ENCODE measurements at regions not wholly inside any gene's neighbourhood (a gene's known extent, or its start where the extent isn't known, plus 50 kb on each side); places are given as distances from the start of the nearest gene placed in this dataset.

- Mint-ChIP-seq H3K36me3 (no peaks in the 10 kb centered on the region), H3K27me3 (no peaks in the 10 kb centered on the region), H3K9me3 (peaks cover 3 to 4% of the 10 kb centered on the region in 2 donors), H3K4me1 (no peaks in the 10 kb centered on the region), H3K4me3 (no peak overlapping the region), H3K27ac (no peak overlapping the region)
- ATAC-seq (replicated peaks), result no peak
- no peak for DNase-seq
Observed at GRCh38 chr21:27134516-27134915, 167.6 kb upstream of the ADAMTS5 start.

- ATAC-seq (replicated peaks), result no peak
- no peak for DNase-seq
- H3K9me3 Mint-ChIP-seq, result peaks cover 4 to 6% of the 10 kb centered on the region in 2 donors
- H3K27ac Mint-ChIP-seq, result no peak overlapping the region
- no peaks in the 10 kb centered on the region for H3K27me3 Mint-ChIP-seq
- no peak overlapping the region for H3K4me3 Mint-ChIP-seq
- H3K4me1 Mint-ChIP-seq, result no peaks in the 10 kb centered on the region
- no peaks in the 10 kb centered on the region for H3K36me3 Mint-ChIP-seq
Observed at GRCh38 chr21:27132266-27132665, 165.4 kb upstream of the ADAMTS5 start.

- ATAC-seq (replicated peaks) (no peak), DNase-seq (no peak)
- Mint-ChIP-seq H3K27ac (no peak overlapping the region), H3K36me3 (no peaks in the 10 kb centered on the region), H3K4me3 (no peak overlapping the region), H3K27me3 (no peaks in the 10 kb centered on the region), H3K4me1 (no peaks in the 10 kb centered on the region), H3K9me3 (peaks cover 4 to 6% of the 10 kb centered on the region in 2 donors)
Observed at GRCh38 chr21:27130154-27130553, 163.3 kb upstream of the ADAMTS5 start.

GRCh38 chr21:27129694-27130093 is 162.8 kb upstream of the ADAMTS5 start:
- no peaks in the 10 kb centered on the region for H3K4me1 Mint-ChIP-seq
- peaks cover 4 to 6% of the 10 kb centered on the region in 2 donors for H3K9me3 Mint-ChIP-seq
- DNase-seq (no peak), ATAC-seq (replicated peaks) (no peak)
- H3K36me3 Mint-ChIP-seq, result no peaks in the 10 kb centered on the region
- H3K4me3 Mint-ChIP-seq, result no peak overlapping the region
- H3K27me3 Mint-ChIP-seq, result no peaks in the 10 kb centered on the region
- H3K27ac Mint-ChIP-seq, result no peak overlapping the region

GRCh38 chr21:27129215-27129614 is 162.3 kb upstream of the ADAMTS5 start:
- Mint-ChIP-seq H3K27me3 (no peaks in the 10 kb centered on the region), H3K4me1 (no peaks in the 10 kb centered on the region), H3K9me3 (peaks cover 4 to 6% of the 10 kb centered on the region in 2 donors), H3K36me3 (no peaks in the 10 kb centered on the region), H3K27ac (no peak overlapping the region), H3K4me3 (no peak overlapping the region)
- ATAC-seq (replicated peaks) (no peak), DNase-seq (no peak)

GRCh38 chr21:27126140-27126539 is 159.3 kb upstream of the ADAMTS5 start:
- peaks cover 0 to 5% of the 10 kb centered on the region in 2 donors for H3K9me3 Mint-ChIP-seq
- ATAC-seq (replicated peaks), result no peak
- no peaks in the 10 kb centered on the region for H3K27me3 Mint-ChIP-seq
- no peak for DNase-seq
- H3K27ac Mint-ChIP-seq, result no peak overlapping the region
- no peaks in the 10 kb centered on the region for H3K36me3 Mint-ChIP-seq
- H3K4me1 Mint-ChIP-seq, result no peaks in the 10 kb centered on the region
- H3K4me3 Mint-ChIP-seq, result no peak overlapping the region

GRCh38 chr21:27122686-27123085 is 155.8 kb upstream of the ADAMTS5 start:
- Mint-ChIP-seq H3K9me3 (peaks cover 0 to 2% of the 10 kb centered on the region in 2 donors), H3K27me3 (no peaks in the 10 kb centered on the region), H3K4me1 (no peaks in the 10 kb centered on the region), H3K27ac (no peak overlapping the region), H3K36me3 (no peaks in the 10 kb centered on the region), H3K4me3 (no peak overlapping the region)
- DNase-seq (no peak), ATAC-seq (replicated peaks) (no peak)

GRCh38 chr21:27114111-27114510 is 147.2 kb upstream of the ADAMTS5 start:
- Mint-ChIP-seq H3K27me3 (no peaks in the 10 kb centered on the region), H3K9me3 (peaks cover 0 to 4% of the 10 kb centered on the region in 2 donors), H3K27ac (no peak overlapping the region), H3K4me1 (no peaks in the 10 kb centered on the region), H3K4me3 (no peak overlapping the region), H3K36me3 (no peaks in the 10 kb centered on the region)
- no peak for DNase-seq
- ATAC-seq (replicated peaks), result no peak

GRCh38 chr21:27112186-27112585 is 145.3 kb upstream of the ADAMTS5 start:
- DNase-seq (no peak), ATAC-seq (replicated peaks) (no peak)
- Mint-ChIP-seq H3K27me3 (no peaks in the 10 kb centered on the region), H3K9me3 (peaks cover 0 to 4% of the 10 kb centered on the region in 2 donors), H3K36me3 (no peaks in the 10 kb centered on the region), H3K27ac (no peak overlapping the region), H3K4me1 (no peaks in the 10 kb centered on the region), H3K4me3 (no peak overlapping the region)

- H3K4me1 Mint-ChIP-seq, result no peaks in the 10 kb centered on the region
- peaks cover 0 to 2% of the 10 kb centered on the region in 2 donors for H3K9me3 Mint-ChIP-seq
Observed at GRCh38 chr21:27110956-27111355, 144.1 kb upstream of the ADAMTS5 start.

GRCh38 chr21:27108701-27109100 is 141.8 kb upstream of the ADAMTS5 start:
- Mint-ChIP-seq H3K27ac (no peak overlapping the region), H3K4me3 (no peak overlapping the region), H3K9me3 (peaks cover 0 to 2% of the 10 kb centered on the region in 2 donors), H3K36me3 (no peaks in the 10 kb centered on the region), H3K4me1 (no peaks in the 10 kb centered on the region), H3K27me3 (no peaks in the 10 kb centered on the region)
- DNase-seq, result no peak
- no peak for ATAC-seq (replicated peaks)

More at GRCh38 chr21:27110956-27111355, 144.1 kb upstream of the ADAMTS5 start:
- no peak for DNase-seq
- Mint-ChIP-seq H3K27me3 (no peaks in the 10 kb centered on the region), H3K27ac (no peak overlapping the region), H3K36me3 (no peaks in the 10 kb centered on the region), H3K4me3 (no peak overlapping the region)
- ATAC-seq (replicated peaks), result no peak

GRCh38 chr21:27108228-27108627 is 141.3 kb upstream of the ADAMTS5 start:
- Mint-ChIP-seq H3K36me3 (no peaks in the 10 kb centered on the region), H3K4me1 (no peaks in the 10 kb centered on the region), H3K27me3 (no peaks in the 10 kb centered on the region), H3K4me3 (no peak overlapping the region), H3K9me3 (peaks cover 0 to 3% of the 10 kb centered on the region in 2 donors), H3K27ac (no peak overlapping the region)
- no peak for DNase-seq
- no peak for ATAC-seq (replicated peaks)

GRCh38 chr21:27104846-27105431 is 138.1 kb upstream of the ADAMTS5 start:
- H3K4me3 Mint-ChIP-seq, result no peak overlapping the region
- no peaks in the 10 kb centered on the region for H3K4me1 Mint-ChIP-seq
- DNase-seq, result no peak
- H3K36me3 Mint-ChIP-seq, result no peaks in the 10 kb centered on the region
- H3K27me3 Mint-ChIP-seq, result no peaks in the 10 kb centered on the region
- no peak for ATAC-seq (replicated peaks)
- H3K27ac Mint-ChIP-seq, result no peak overlapping the region
- H3K9me3 Mint-ChIP-seq, result peaks cover 0 to 3% of the 10 kb centered on the region in 2 donors

- DNase-seq (no peak), ATAC-seq (replicated peaks) (no peak)
- Mint-ChIP-seq H3K36me3 (no peaks in the 10 kb centered on the region), H3K4me3 (no peak overlapping the region), H3K4me1 (no peaks in the 10 kb centered on the region), H3K27me3 (no peaks in the 10 kb centered on the region), H3K27ac (no peak overlapping the region), H3K9me3 (peaks cover 0 to 5% of the 10 kb centered on the region in 2 donors)
Observed at GRCh38 chr21:27103768-27104167, 136.9 kb upstream of the ADAMTS5 start.

GRCh38 chr21:27101523-27101922 is 134.6 kb upstream of the ADAMTS5 start:
- Mint-ChIP-seq H3K36me3 (no peaks in the 10 kb centered on the region), H3K4me3 (no peak overlapping the region), H3K27ac (no peak overlapping the region), H3K9me3 (peaks cover 0 to 5% of the 10 kb centered on the region in 2 donors), H3K27me3 (no peaks in the 10 kb centered on the region), H3K4me1 (no peaks in the 10 kb centered on the region)
- ATAC-seq (replicated peaks) (no peak), DNase-seq (no peak)

Measured in stimulated activated naive B cell treated with anti-CD40 and anti-IgM and Interleukin-4, amounts not matched to agents 10 μg/mL and 1 μg/mL and 100 μg/mL, for 72 hours (primary cell).